Right renal cortex interstitium (tissue), 3 donors: ENCODE measurements at regions not wholly inside any gene's neighbourhood (a gene's known extent, or its start where the extent isn't known, plus 50 kb on each side); places are given as distances from the start of the nearest gene placed in this dataset.
"Not testable (repeated sequence)": the region's sequence is repeated elsewhere in the genome, so short reads cannot be mapped to it uniquely, and the experiment has no call there.

ENCODE experiments used
- DNase-seq, 3 donors: peaks; one replicate each; pipeline ENCODE4 v3.0.0-alpha.2; 2013; ENCODE audit warnings: low read depth in 3 of 3, low spot score in 2 of 3

GRCh38 chr1:229856009-229856650 lies 210.9 kb upstream of the GALNT2 start:
- DNase-seq, result no peak

- no peak for DNase-seq
These were observed 209.5 kb upstream of the GALNT2 start for GRCh38 chr1:229857585-229857984.

- no peak for DNase-seq
These were observed 208.0 kb upstream of the GALNT2 start for GRCh38 chr1:229859026-229859425.

GRCh38 chr1:229860926-229861325 lies 206.1 kb upstream of the GALNT2 start:
- no peak for DNase-seq

- DNase-seq, result no peak
These were observed 204.8 kb upstream of the GALNT2 start for GRCh38 chr1:229862017-229862774.

- DNase-seq, result no peak
These were observed 203.1 kb upstream of the GALNT2 start for GRCh38 chr1:229863651-229864545.

GRCh38 chr1:229864686-229865230 lies 202.3 kb upstream of the GALNT2 start:
- DNase-seq, result no peak

- DNase-seq, result not testable (repeated sequence)
These were observed 201.7 kb upstream of the GALNT2 start for GRCh38 chr1:229865321-229865720.

GRCh38 chr1:229867726-229868125 lies 199.3 kb upstream of the GALNT2 start:
- DNase-seq, result no peak

- DNase-seq, result no peak
These were observed 197.8 kb upstream of the GALNT2 start for GRCh38 chr1:229869240-229869639.

- no peak for DNase-seq
These were observed 197.4 kb upstream of the GALNT2 start for GRCh38 chr1:229869687-229870086.

GRCh38 chr1:229870381-229870780 lies 196.7 kb upstream of the GALNT2 start:
- DNase-seq, result no peak

- DNase-seq, result no peak
These were observed 195.9 kb upstream of the GALNT2 start for GRCh38 chr1:229871078-229871676.

GRCh38 chr1:229874136-229874535 lies 192.9 kb upstream of the GALNT2 start:
- no peak for DNase-seq

GRCh38 chr1:229874609-229875008 lies 192.4 kb upstream of the GALNT2 start:
- no peak for DNase-seq

- DNase-seq, result no peak
These were observed 192.0 kb upstream of the GALNT2 start for GRCh38 chr1:229875086-229875485.

- no peak for DNase-seq
These were observed 187.3 kb upstream of the GALNT2 start for GRCh38 chr1:229879746-229880145.

GRCh38 chr1:229880271-229881170 lies 186.5 kb upstream of the GALNT2 start:
- DNase-seq, result no peak

GRCh38 chr1:229882621-229883020 lies 184.4 kb upstream of the GALNT2 start:
- no peak for DNase-seq
